ENCODE measurements at regions not wholly inside any gene's neighbourhood (a gene's known extent, or its start where the extent isn't known, plus 50 kb on each side); places are given as distances from the start of the nearest gene placed in this dataset.

DNA sequence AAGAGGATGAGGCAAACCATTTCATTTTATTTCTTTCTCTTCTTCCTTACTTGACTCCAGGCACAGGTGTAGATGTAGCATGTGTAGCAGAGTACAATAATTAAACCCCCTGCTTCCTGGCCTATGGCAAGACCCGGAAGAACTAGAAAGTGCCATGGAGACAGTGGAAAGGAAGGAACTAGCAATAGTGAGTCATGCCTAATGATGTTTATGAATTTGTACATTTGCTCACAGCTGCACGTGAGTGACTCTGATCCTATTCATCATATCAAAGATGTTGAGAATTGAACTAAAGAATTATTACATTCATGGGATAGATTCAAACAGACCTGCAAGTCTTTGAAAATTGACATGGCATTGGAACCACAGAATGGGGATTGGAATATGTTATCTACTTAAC lies 2233.9 kb upstream of the TENM3 start:
- Histone ChIP-seq H3K27ac (no peak overlapping the region), H3K36me3 (no peaks in the 10 kb centered on the region), H3K4me1 (no peaks in the 10 kb centered on the region), H3K27me3 (no peaks in the 10 kb centered on the region), H3K9me3 (no peaks in the 10 kb centered on the region), H3K4me3 (no peak overlapping the region)
- intact Hi-C loops (cut with DNase I), result no loop called here
- DNase-seq (ENCODE audit: extremely low spot score in 2 of 2), result no peak
- TF ChIP-seq POLR2A (IDR thresholded peaks at IDR 0.05) (no peak), POLR2AphosphoS5 (IDR thresholded peaks at IDR 0.05; ENCODE audit: insufficient read depth in 1 of 2, low read depth in 1 of 2) (no peak)

DNA sequence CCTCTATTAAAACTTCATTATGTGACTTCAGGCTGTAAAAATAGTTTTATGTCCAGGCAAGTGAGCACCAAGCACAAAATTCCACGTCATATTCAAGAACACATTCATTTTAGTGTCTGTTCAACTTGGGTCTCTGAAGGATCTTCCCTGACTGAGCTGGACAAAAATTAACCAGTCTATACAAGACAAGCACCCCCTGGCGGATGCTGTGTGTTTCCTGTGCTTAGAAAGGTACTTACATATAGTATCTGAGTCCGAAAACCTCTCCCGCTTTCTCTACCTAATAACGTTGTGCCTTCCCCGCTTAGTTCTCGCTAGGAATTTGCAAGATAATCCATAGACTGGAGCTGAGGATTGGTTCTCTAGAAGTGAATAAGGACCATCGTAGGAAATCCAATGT lies 2214.5 kb upstream of the TENM3 start:
- H3K9me3 ChIP-seq, result no peaks in the 10 kb centered on the region
- DNase-seq (ENCODE audit: extremely low spot score in 2 of 2), result no peak
- TF ChIP-seq, protein P1, sequence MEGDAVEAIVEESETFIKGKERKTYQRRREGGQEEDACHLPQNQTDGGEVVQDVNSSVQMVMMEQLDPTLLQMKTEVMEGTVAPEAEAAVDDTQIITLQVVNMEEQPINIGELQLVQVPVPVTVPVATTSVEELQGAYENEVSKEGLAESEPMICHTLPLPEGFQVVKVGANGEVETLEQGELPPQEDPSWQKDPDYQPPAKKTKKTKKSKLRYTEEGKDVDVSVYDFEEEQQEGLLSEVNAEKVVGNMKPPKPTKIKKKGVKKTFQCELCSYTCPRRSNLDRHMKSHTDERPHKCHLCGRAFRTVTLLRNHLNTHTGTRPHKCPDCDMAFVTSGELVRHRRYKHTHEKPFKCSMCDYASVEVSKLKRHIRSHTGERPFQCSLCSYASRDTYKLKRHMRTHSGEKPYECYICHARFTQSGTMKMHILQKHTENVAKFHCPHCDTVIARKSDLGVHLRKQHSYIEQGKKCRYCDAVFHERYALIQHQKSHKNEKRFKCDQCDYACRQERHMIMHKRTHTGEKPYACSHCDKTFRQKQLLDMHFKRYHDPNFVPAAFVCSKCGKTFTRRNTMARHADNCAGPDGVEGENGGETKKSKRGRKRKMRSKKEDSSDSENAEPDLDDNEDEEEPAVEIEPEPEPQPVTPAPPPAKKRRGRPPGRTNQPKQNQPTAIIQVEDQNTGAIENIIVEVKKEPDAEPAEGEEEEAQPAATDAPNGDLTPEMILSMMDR (IDR thresholded peaks at IDR 0.05), result no peak
- TF ChIP-seq POLR2AphosphoS5 (IDR thresholded peaks at IDR 0.05; ENCODE audit: insufficient read depth in 1 of 2, low read depth in 1 of 2) (no peak), POLR2A (IDR thresholded peaks at IDR 0.05) (no peak)
- intact Hi-C loops (cut with DNase I), result no loop called here
- H3K4me1 ChIP-seq, result no peaks in the 10 kb centered on the region
- H3K27ac ChIP-seq, result no peak overlapping the region
- no peaks in the 10 kb centered on the region for H3K27me3 ChIP-seq
- H3K4me3 ChIP-seq, result no peak overlapping the region
- no peaks in the 10 kb centered on the region for H3K36me3 ChIP-seq

DNA sequence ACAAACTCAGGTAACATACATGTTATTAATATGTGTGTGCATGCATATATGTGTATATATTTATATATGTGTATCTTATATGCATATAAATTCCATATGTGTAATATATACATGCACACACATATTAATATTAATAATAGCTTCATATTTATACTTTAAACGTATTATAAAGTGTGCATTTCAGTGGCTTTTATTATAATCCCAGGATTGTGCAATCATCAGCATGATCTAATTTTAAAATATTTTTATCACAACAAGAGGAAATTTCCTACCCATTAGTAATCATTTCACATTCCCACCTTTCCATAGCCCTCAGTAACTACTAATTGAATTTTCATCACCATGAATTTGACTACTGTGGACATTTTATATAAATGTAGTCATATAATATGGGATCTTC lies 2211.9 kb upstream of the TENM3 start:
- DNase-seq (ENCODE audit: extremely low spot score in 2 of 2), result no peak
- TF ChIP-seq POLR2A (IDR thresholded peaks at IDR 0.05), result no peak
- TF ChIP-seq, protein P1 (IDR thresholded peaks at IDR 0.05), result no peak
- Histone ChIP-seq H3K27me3 (no peaks in the 10 kb centered on the region), H3K27ac (no peak overlapping the region), H3K4me3 (no peak overlapping the region), H3K4me1 (no peaks in the 10 kb centered on the region), H3K9me3 (no peaks in the 10 kb centered on the region), H3K36me3 (no peaks in the 10 kb centered on the region)
- intact Hi-C loops (cut with DNase I), result no loop called here

DNA sequence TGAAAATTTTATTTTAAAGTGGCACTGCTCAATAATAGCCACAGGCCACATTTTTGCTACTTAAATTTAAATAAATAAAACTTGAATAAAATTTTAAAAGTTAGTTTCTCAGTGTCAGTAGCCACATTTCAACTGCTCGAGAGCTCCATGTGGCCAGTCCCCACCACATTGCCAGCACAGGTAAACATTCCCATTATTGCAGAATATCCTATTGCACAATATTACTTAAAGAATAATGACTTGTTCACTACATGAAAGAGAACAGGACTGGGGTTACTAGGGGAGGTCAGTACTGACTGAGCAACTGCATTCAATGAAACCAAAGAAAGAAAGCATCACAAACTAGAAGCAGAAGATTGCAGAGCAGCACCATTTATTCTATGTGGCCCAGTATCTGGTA lies 2201.6 kb upstream of the TENM3 start:
- H3K4me1 ChIP-seq, result no peaks in the 10 kb centered on the region
- TF ChIP-seq, protein P1 (IDR thresholded peaks at IDR 0.05), result no peak
- TF ChIP-seq POLR2AphosphoS5 (IDR thresholded peaks at IDR 0.05; ENCODE audit: insufficient read depth in 1 of 2, low read depth in 1 of 2) (no peak), POLR2A (IDR thresholded peaks at IDR 0.05) (no peak)
- no peaks in the 10 kb centered on the region for H3K27me3 ChIP-seq
- H3K36me3 ChIP-seq, result no peaks in the 10 kb centered on the region
- no peaks in the 10 kb centered on the region for H3K9me3 ChIP-seq
- H3K4me3 ChIP-seq, result no peak overlapping the region
- no peak for DNase-seq (ENCODE audit: extremely low spot score in 2 of 2)
- H3K27ac ChIP-seq, result no peak overlapping the region
- intact Hi-C loops (cut with DNase I), result no loop called here

DNA sequence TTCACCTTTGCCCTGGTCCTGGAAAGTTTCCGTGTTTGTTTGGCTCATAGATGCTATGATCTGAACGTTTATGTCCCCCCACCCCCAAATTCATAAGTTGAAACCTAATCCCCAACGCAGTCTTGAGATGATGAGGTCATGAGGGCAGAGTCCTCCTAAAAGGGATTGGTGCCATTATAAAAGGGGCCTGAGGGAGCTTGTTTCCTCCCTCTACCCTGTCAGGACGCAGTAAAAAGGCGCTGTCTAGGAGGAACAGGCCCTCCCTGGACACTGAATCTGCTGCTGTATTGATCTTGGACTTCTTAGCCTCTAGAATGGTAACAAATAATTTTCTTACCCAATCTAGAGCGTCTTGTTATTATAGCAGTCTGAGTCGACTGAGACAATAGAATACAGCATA lies 2190.6 kb upstream of the TENM3 start:
- no peaks in the 10 kb centered on the region for H3K36me3 ChIP-seq
- intact Hi-C loops (cut with DNase I), result no loop called here
- TF ChIP-seq POLR2A (IDR thresholded peaks at IDR 0.05) (no peak), POLR2AphosphoS5 (IDR thresholded peaks at IDR 0.05; ENCODE audit: insufficient read depth in 1 of 2, low read depth in 1 of 2) (no peak)
- TF ChIP-seq, protein P1 (IDR thresholded peaks at IDR 0.05), result no peak
- H3K27ac ChIP-seq, result no peak overlapping the region
- no peaks in the 10 kb centered on the region for H3K9me3 ChIP-seq
- DNase-seq (ENCODE audit: extremely low spot score in 2 of 2), result no peak
- H3K4me3 ChIP-seq, result no peak overlapping the region
- H3K27me3 ChIP-seq, result no peaks in the 10 kb centered on the region
- H3K4me1 ChIP-seq, result peaks cover 4% of the 10 kb centered on the region

DNA sequence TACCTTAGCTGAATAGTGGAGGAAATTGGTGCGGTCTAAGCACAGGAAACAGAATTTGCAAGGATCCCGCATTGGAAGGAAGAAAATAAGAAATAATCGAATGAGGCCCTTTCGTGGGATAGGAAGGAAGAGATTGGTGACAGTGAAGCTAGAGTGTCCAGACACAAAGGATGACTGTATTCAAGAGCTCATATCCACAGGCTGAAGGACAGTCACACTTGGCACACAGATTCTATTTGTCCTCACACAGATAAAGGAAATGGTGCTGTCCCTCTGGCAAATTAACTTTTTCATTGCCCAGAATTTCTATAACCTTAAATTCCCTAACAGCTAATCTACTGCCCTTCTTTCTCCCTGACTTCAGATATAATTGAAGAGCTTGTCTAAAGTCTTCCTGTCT lies 2188.9 kb upstream of the TENM3 start:
- no peaks in the 10 kb centered on the region for H3K27me3 ChIP-seq
- intact Hi-C loops (cut with DNase I), result no loop called here
- no peak for TF ChIP-seq POLR2AphosphoS5 (IDR thresholded peaks at IDR 0.05; ENCODE audit: insufficient read depth in 1 of 2, low read depth in 1 of 2)
- no peak for TF ChIP-seq POLR2A (IDR thresholded peaks at IDR 0.05)
- no peaks in the 10 kb centered on the region for H3K9me3 ChIP-seq
- no peak for DNase-seq (ENCODE audit: extremely low spot score in 2 of 2)
- H3K36me3 ChIP-seq, result no peaks in the 10 kb centered on the region
- peaks cover 11% of the 10 kb centered on the region for H3K4me1 ChIP-seq
- no peak overlapping the region for H3K4me3 ChIP-seq
- no peak overlapping the region for H3K27ac ChIP-seq

Measured in vagina (tissue), 2 donors.